ENCODE measurements at regions not wholly inside any gene's neighbourhood (a gene's known extent, or its start where the extent isn't known, plus 50 kb on each side); places are given as distances from the start of the nearest gene placed in this dataset.

- no peak for DNase-seq
These were observed 50.2 kb upstream of the SDK2 start for GRCh38 chr17:73694491-73694890.

- DNase-seq: no peak
These were observed 50.9 kb upstream of the SDK2 start for GRCh38 chr17:73695035-73695738.

GRCh38 chr17:73696251-73696650 is 52.0 kb upstream of the SDK2 start:
- DNase-seq: no peak

GRCh38 chr17:73697872-73698271 is 53.6 kb upstream of the SDK2 start:
- no peak for DNase-seq

GRCh38 chr17:73698966-73699365 is 54.7 kb upstream of the SDK2 start:
- no peak for DNase-seq

GRCh38 chr17:73701701-73702100 is 57.5 kb upstream of the SDK2 start:
- DNase-seq: no peak

GRCh38 chr17:73703192-73703591 is 58.9 kb upstream of the SDK2 start:
- DNase-seq: no peak

- DNase-seq: no peak
These were observed 59.7 kb upstream of the SDK2 start for GRCh38 chr17:73703917-73704316.

- DNase-seq: no peak
These were observed 61.3 kb upstream of the SDK2 start for GRCh38 chr17:73705594-73705993.

- no peak for DNase-seq
These were observed 62.2 kb upstream of the SDK2 start for GRCh38 chr17:73706428-73706827.

- DNase-seq: no peak
These were observed 62.6 kb upstream of the SDK2 start for GRCh38 chr17:73706858-73707257.

GRCh38 chr17:73707358-73707757 is 63.1 kb upstream of the SDK2 start:
- no peak for DNase-seq

- DNase-seq: peak; percentile 47
These were observed 65.9 kb upstream of the SDK2 start for GRCh38 chr17:73710095-73710592.

GRCh38 chr17:73711184-73711583 is 66.9 kb upstream of the SDK2 start:
- no peak for DNase-seq

- DNase-seq: no peak
These were observed 67.7 kb upstream of the SDK2 start for GRCh38 chr17:73711916-73712315.

- DNase-seq: no peak
These were observed 68.9 kb upstream of the SDK2 start for GRCh38 chr17:73713136-73713535.

- no peak for DNase-seq
These were observed 71.5 kb upstream of the SDK2 start for GRCh38 chr17:73715769-73716168.

GRCh38 chr17:73717690-73718089 is 73.4 kb upstream of the SDK2 start:
- no peak for DNase-seq

GRCh38 chr17:73718362-73718761 is 74.1 kb upstream of the SDK2 start:
- no peak for DNase-seq

- DNase-seq: no peak
These were observed 74.7 kb upstream of the SDK2 start for GRCh38 chr17:73718912-73719311.

GRCh38 chr17:73719588-73720071 is 75.4 kb upstream of the SDK2 start:
- DNase-seq: no peak

GRCh38 chr17:73720187-73720834 is 76.1 kb upstream of the SDK2 start:
- DNase-seq: no peak

- DNase-seq: peak; percentile 42
These were observed 77.9 kb upstream of the SDK2 start for GRCh38 chr17:73722165-73722564.

- DNase-seq: no peak
These were observed 79.1 kb upstream of the SDK2 start for GRCh38 chr17:73723317-73723716.

GRCh38 chr17:73724341-73724740 is 80.1 kb upstream of the SDK2 start:
- DNase-seq: no peak
